Left ventricle myocardium inferior (tissue), 1 donor: ENCODE measurements at regions not wholly inside any gene's neighbourhood (a gene's known extent, or its start where the extent isn't known, plus 50 kb on each side); places are given as distances from the start of the nearest gene placed in this dataset.

Experiments used
- DNase-seq: peaks from one replicate; pipeline ENCODE4 v3.0.0-alpha.2; 2020
- H3K27ac ChIP-seq: fragments of 200-600 bp; replicated peaks from 2 replicates; pipeline ENCODE4 v1.8.0; 2021
- H3K27me3 ChIP-seq: fragments of 200-600 bp; 2 replicates; pipeline ENCODE4 v1.8.0; 2021; ENCODE audit warnings: low read depth
- H3K36me3 ChIP-seq: fragments of 200-600 bp; 2 replicates; pipeline ENCODE4 v1.8.0; 2021
- H3K4me1 ChIP-seq: fragments of 200-600 bp; 2 replicates; pipeline ENCODE4 v1.8.0; 2021
- H3K4me3 ChIP-seq: fragments of 200-600 bp; 2 replicates; pipeline ENCODE4 v1.8.0; 2021; ENCODE audit warnings: mild to moderate bottlenecking, moderate library complexity
- H3K9me3 ChIP-seq: fragments of 200-600 bp; replicated peaks from 2 replicates; pipeline ENCODE4 v1.8.0; 2021
- intact Hi-C: fragments of 100-400 bp; cut with micrococcal nuclease; formaldehyde crosslinking; loops from one replicate; pipeline ENCODE4 v1.11.0; 2022
- TF ChIP-seq, protein P1 (sequence below): fragments of 200-600 bp; IDR thresholded peaks from 2 replicates; pipeline ENCODE4 v1.8.0; 2021; ENCODE audit warnings: antibody characterized with exemption, mild to moderate bottlenecking, borderline replicate concordance
- donor health status: DM: no; HTN: yes; CAD: no; lungs with severe emphysema.

DNA sequence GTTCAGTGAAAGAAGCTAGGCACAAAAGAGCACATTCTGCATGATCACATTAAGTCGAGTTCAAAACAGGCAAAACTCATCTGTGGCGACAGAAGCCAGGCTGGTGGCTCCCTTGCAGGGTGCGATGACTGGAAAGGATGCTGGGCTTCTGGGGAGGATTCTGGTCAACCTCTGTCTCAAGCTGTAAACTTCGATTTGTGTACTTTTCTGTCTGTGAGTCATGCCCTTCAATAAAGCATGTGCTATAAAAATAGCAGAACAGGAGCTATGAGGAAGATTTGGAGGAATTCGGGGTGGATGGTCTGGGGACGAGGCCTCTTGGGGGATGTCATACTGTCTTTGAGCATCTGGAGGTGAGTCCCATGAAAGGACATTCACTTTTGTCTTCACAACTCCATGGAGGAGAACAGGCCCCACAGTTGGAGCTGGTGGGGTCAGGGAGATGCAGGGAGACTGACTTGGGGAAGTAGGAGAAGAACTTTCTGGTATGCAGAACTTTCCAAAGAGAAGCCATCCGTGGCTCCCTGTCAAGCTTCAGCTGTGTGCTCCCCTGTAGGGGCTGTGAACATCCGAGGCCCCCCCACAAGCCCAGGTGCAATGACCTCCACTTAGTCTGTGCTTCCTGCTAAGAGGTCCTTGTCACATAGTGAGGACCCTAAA, 77.8 kb upstream of the LINC01488 start:
- Histone ChIP-seq H3K27me3 (no peaks in the 10 kb centered on the region), H3K27ac (no peak overlapping the region), H3K36me3 (no peaks in the 10 kb centered on the region), H3K4me1 (no peaks in the 10 kb centered on the region), H3K4me3 (no peak overlapping the region), H3K9me3 (peaks cover 8% of the 10 kb centered on the region)
- no peak for DNase-seq
- intact Hi-C loops, result no loop called here
- TF ChIP-seq, protein P1, sequence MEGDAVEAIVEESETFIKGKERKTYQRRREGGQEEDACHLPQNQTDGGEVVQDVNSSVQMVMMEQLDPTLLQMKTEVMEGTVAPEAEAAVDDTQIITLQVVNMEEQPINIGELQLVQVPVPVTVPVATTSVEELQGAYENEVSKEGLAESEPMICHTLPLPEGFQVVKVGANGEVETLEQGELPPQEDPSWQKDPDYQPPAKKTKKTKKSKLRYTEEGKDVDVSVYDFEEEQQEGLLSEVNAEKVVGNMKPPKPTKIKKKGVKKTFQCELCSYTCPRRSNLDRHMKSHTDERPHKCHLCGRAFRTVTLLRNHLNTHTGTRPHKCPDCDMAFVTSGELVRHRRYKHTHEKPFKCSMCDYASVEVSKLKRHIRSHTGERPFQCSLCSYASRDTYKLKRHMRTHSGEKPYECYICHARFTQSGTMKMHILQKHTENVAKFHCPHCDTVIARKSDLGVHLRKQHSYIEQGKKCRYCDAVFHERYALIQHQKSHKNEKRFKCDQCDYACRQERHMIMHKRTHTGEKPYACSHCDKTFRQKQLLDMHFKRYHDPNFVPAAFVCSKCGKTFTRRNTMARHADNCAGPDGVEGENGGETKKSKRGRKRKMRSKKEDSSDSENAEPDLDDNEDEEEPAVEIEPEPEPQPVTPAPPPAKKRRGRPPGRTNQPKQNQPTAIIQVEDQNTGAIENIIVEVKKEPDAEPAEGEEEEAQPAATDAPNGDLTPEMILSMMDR, result no peak

DNA sequence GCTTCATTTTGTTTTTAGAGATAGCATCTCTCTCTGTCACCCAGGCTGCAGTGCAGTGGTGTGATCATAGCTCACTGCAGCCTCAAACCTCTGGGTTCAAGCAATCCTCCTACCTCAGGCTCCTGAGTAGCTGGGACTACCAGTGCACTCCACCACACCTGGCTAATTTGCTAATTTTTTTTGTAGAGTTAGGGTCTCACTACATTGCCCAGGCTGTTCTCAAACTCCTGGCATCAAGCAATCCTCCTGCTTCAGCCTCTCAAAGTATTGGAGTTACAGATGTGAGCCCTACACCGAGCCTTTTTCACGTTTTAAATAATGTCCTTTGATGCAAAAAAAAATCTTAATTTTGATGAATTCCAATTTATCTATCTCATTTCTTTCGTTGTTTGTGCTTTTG, 75.4 kb upstream of the LINC01488 start:
- Histone ChIP-seq H3K27ac (no peak overlapping the region), H3K4me3 (no peak overlapping the region), H3K9me3 (peaks cover 8% of the 10 kb centered on the region), H3K4me1 (peaks cover 4% of the 10 kb centered on the region), H3K27me3 (no peaks in the 10 kb centered on the region), H3K36me3 (no peaks in the 10 kb centered on the region)
- intact Hi-C loops, result no loop called here
- TF ChIP-seq, protein P1, result no peak
- DNase-seq, result no peak

DNA sequence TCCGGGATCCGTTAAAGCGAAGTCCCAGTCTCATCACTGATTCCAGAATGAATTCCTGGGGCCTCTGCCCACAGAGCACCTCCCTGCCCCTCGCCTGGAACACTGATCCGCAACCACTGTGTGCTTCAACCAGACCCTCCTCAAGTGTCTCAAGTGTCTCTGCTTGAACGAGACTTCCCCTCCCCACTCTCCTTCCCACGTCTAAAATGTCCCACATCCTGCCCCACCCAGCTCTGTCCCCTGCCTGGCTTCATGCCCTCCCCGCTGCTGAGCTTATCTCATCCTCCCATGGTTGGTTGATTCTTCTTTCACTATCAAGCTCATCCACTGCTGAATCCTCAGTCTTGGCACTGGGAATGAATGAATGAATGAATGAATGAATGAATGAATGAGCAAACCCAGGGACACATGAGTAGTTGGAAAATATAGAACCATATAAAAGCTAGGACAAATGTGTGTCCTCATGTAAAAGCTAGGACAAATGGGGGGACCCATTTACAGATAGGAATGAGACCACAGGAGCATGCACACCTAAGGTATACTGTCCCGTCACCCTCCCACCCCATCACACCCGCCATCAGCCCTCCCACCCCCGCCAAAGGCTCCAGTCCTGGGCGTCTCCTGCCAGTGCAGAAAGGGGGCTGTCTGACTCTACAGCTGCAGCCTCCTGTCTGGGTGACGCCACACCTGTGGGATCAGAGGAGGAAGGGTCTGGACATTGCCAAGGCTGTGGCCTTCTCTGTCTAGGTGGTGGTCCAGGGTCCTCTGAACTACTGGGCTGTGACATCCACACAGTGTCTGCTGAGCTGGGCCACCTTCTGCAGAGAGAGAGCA, 71.4 kb upstream of the LINC01488 start:
- intact Hi-C loops, result no loop called here
- H3K9me3 ChIP-seq, result no peaks in the 10 kb centered on the region
- H3K4me1 ChIP-seq, result peaks cover 13% of the 10 kb centered on the region
- H3K27ac ChIP-seq, result no peak overlapping the region
- H3K27me3 ChIP-seq, result no peaks in the 10 kb centered on the region
- H3K36me3 ChIP-seq, result no peaks in the 10 kb centered on the region
- DNase-seq, result no peak
- H3K4me3 ChIP-seq, result no peak overlapping the region
- TF ChIP-seq, protein P1, result no peak

DNA sequence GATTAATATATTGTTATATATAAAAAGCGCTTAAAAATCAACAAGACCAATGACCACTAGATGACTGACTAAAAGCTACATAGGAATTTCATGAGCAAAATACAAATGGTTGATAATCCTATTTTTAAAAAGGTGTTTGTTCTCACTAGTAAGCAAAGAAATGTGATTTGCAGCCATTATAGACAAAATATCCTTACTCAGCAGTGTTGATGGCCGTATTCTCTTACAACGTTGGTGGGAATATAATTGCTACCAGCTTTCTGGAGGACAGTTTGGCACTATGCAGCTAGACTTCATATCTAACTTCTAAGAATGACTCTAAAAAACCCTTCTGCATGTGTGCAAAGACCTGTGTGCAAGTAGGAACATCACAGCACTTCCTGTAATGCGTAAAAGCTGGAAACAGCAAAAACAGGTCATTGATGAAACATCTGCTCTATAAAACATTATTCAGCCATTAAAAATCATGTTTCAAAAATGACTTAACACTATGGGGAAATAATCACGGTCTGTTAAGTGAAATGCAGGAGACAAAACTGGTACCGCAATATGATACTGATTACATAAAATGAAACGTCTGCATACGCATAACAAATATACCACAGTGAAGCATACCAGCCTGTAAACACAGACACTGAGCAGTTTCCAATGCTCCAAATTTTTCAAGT, 70.1 kb upstream of the LINC01488 start:
- Histone ChIP-seq H3K27me3 (no peaks in the 10 kb centered on the region), H3K9me3 (no peaks in the 10 kb centered on the region), H3K36me3 (no peaks in the 10 kb centered on the region), H3K4me1 (peaks cover 27% of the 10 kb centered on the region), H3K4me3 (no peak overlapping the region), H3K27ac (no peak overlapping the region)
- no peak for DNase-seq
- TF ChIP-seq, protein P1, result no peak
- intact Hi-C loops, result no loop called here

DNA sequence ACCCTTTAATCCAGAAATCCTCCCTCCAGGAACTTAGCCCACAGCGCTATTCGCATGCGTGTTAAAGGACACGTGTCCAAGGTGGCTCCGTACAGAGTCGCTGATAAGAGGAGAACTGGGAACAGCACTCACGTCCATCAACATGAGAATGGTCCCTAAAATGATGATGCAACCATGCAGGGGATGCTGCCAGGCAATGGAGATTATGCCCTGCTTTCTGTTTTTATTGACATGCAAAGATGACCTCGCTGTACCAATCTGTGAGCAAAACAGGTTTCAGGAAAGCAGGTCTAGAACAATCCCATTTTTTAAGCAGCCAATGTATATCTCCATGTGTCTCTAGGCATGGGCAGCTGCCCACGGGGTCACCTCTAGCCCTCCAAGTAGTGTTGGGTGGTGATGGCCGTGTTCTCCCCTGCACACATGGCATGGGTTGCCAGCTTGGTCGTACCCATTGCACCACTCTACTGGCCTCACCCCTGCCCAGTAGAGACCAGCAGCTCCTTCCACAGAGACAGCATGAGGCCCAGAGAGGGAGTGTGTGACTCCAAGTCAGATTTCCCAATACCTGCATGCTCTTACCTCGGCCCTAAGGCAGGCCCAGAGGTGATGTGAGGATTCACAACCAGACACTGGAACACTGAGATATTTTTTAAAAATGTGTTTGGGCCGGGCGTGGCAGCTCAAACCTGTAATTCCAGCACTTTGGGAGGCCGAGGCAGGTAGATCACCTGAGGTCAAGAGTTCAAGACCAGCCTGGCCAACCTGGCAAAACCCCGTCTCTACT, 68.3 kb upstream of the LINC01488 start:
- intact Hi-C loops, result no loop called here
- H3K36me3 ChIP-seq, result no peaks in the 10 kb centered on the region
- H3K27me3 ChIP-seq, result no peaks in the 10 kb centered on the region
- no peak for DNase-seq
- no peak overlapping the region for H3K27ac ChIP-seq
- no peaks in the 10 kb centered on the region for H3K9me3 ChIP-seq
- peaks cover 41% of the 10 kb centered on the region for H3K4me1 ChIP-seq
- H3K4me3 ChIP-seq, result no peak overlapping the region
- TF ChIP-seq, protein P1, result no peak
